ENCODE measurements at regions not wholly inside any gene's neighbourhood (a gene's known extent, or its start where the extent isn't known, plus 50 kb on each side); places are given as distances from the start of the nearest gene placed in this dataset.

DNA sequence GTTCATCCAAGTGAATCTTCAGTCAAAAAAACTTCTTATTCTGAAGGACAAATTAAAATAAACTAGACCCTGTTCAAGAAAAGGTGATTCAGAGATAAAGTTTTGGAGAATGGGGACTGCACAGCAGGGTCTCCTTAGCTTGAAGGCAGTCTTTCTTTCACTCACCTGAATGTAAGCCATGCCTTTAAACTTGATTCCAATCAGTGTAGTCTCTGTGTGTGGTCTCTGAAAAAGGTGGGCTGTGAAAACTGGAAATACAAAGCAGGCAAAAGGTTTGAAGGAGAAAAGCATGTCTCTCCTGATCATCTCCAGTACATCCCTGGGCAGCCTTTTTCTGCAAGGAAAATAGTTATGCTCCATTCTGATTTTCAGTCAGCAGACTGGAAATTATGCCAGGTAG, 188.0 kb upstream of the SASH1 start:
- no peak for TF ChIP-seq RAD21 (IDR thresholded peaks at IDR 0.05; ENCODE audit: low read depth)
- no peak for TF ChIP-seq CEBPB (IDR thresholded peaks at IDR 0.05)
- no peak for TF ChIP-seq YY1 (IDR thresholded peaks at IDR 0.05; ENCODE audit: low read depth)
- TF ChIP-seq, protein P1, sequence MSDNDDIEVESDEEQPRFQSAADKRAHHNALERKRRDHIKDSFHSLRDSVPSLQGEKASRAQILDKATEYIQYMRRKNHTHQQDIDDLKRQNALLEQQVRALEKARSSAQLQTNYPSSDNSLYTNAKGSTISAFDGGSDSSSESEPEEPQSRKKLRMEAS (IDR thresholded peaks at IDR 0.05): no peak
- no peak for TF ChIP-seq EP300 (IDR thresholded peaks at IDR 0.05; ENCODE audit: borderline replicate concordance)
- TF ChIP-seq TEAD4 (IDR thresholded peaks at IDR 0.05): no peak

DNA sequence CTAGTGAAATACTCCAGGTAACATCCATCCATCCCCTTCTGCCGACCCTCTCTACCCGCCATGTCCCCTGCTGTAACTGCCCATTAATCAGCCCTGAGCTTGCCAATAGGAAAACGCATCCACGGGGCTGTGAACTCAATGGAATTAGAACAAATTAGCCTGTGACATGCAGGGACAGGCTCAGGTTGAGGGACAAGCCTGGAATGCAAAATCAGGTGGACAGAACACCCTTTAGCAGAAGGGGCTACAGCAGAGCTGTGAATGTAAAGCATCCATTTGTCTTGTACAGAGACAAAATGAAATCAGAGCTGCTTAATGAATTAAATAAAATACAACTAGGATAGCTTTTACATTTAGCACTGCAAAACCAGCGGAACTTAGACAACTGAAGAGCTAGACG, 187.3 kb upstream of the SASH1 start:
- TF ChIP-seq CREB1 (IDR thresholded peaks at IDR 0.05; ENCODE audit: low read depth) (no peak), TCF12 (IDR thresholded peaks at IDR 0.05; ENCODE audit: low read depth) (no peak)

DNA sequence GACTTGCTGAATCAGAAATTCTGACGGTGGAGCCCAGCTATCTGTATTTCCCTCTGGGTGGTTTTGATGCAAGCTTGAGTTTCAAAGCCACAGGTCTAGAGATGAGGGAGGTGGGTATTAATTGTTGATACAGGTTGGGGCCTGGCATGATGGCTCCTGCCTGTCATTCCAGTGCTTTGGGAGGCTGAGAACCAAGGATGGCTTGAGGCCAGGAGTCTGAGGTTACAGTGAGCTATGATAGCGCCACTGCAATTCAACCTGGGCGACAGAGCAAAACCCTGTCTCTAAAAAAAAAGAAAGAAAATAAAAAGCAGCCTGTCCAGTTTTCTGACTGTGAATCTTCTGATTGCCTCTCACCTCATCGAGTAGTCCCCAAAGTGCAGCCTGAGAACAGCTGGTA, 184.8 kb upstream of the SASH1 start:
- no peak for TF ChIP-seq EP300 (IDR thresholded peaks at IDR 0.05; ENCODE audit: borderline replicate concordance)
- TF ChIP-seq CEBPB (IDR thresholded peaks at IDR 0.05): no peak
- no peak for TF ChIP-seq TEAD4 (IDR thresholded peaks at IDR 0.05)
- no peak for TF ChIP-seq ZBTB7A (IDR thresholded peaks at IDR 0.05; ENCODE audit: low read depth)
- no peak for TF ChIP-seq EGR1 (IDR thresholded peaks at IDR 0.05)
- TF ChIP-seq NFIC (IDR thresholded peaks at IDR 0.05): no peak
- TF ChIP-seq, protein P2, sequence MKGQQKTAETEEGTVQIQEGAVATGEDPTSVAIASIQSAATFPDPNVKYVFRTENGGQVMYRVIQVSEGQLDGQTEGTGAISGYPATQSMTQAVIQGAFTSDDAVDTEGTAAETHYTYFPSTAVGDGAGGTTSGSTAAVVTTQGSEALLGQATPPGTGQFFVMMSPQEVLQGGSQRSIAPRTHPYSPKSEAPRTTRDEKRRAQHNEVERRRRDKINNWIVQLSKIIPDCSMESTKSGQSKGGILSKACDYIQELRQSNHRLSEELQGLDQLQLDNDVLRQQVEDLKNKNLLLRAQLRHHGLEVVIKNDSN (IDR thresholded peaks at IDR 0.05): no peak
- TF ChIP-seq RAD21 (IDR thresholded peaks at IDR 0.05; ENCODE audit: low read depth): no peak
- TF ChIP-seq TCF12 (IDR thresholded peaks at IDR 0.05; ENCODE audit: low read depth): no peak
- TF ChIP-seq FOXM1 (IDR thresholded peaks at IDR 0.05; ENCODE audit: borderline replicate concordance, low read depth): no peak
- TF ChIP-seq, protein P1 (IDR thresholded peaks at IDR 0.05): no peak
- no peak for TF ChIP-seq YY1 (IDR thresholded peaks at IDR 0.05; ENCODE audit: low read depth)

DNA sequence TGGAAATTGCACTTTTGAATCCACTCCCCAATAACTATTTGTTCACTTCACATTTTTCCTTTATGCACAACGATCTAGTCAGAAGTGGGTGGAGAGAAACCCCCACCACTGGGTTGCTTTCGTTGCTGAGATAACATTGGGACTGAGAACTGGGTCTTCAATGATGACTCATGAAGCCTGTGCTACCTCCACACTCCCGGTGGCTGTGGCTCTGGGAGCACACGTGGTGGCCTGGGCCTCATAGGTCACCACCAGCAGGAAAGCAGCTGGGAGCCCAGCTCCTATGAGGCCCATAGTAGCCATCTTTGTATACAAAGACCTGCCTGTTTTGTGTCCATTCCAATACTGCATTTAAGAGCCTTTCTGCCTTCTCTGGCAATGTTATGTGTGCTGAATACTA, 178.0 kb upstream of the SASH1 start:
- TF ChIP-seq FOXM1 (IDR thresholded peaks at IDR 0.05; ENCODE audit: borderline replicate concordance, low read depth) (no peak), ZBTB7A (IDR thresholded peaks at IDR 0.05; ENCODE audit: low read depth) (no peak), EP300 (IDR thresholded peaks at IDR 0.05; ENCODE audit: borderline replicate concordance) (no peak), CREB1 (IDR thresholded peaks at IDR 0.05; ENCODE audit: low read depth) (no peak), RAD21 (IDR thresholded peaks at IDR 0.05; ENCODE audit: low read depth) (no peak), CEBPB (IDR thresholded peaks at IDR 0.05) (no peak), TAF1 (IDR thresholded peaks at IDR 0.05; ENCODE audit: low read depth) (no peak)
- TF ChIP-seq, protein P3, sequence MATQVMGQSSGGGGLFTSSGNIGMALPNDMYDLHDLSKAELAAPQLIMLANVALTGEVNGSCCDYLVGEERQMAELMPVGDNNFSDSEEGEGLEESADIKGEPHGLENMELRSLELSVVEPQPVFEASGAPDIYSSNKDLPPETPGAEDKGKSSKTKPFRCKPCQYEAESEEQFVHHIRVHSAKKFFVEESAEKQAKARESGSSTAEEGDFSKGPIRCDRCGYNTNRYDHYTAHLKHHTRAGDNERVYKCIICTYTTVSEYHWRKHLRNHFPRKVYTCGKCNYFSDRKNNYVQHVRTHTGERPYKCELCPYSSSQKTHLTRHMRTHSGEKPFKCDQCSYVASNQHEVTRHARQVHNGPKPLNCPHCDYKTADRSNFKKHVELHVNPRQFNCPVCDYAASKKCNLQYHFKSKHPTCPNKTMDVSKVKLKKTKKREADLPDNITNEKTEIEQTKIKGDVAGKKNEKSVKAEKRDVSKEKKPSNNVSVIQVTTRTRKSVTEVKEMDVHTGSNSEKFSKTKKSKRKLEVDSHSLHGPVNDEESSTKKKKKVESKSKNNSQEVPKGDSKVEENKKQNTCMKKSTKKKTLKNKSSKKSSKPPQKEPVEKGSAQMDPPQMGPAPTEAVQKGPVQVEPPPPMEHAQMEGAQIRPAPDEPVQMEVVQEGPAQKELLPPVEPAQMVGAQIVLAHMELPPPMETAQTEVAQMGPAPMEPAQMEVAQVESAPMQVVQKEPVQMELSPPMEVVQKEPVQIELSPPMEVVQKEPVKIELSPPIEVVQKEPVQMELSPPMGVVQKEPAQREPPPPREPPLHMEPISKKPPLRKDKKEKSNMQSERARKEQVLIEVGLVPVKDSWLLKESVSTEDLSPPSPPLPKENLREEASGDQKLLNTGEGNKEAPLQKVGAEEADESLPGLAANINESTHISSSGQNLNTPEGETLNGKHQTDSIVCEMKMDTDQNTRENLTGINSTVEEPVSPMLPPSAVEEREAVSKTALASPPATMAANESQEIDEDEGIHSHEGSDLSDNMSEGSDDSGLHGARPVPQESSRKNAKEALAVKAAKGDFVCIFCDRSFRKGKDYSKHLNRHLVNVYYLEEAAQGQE (IDR thresholded peaks at IDR 0.05; ENCODE audit: low read depth): no peak
- TF ChIP-seq, protein P2 (IDR thresholded peaks at IDR 0.05): no peak

DNA sequence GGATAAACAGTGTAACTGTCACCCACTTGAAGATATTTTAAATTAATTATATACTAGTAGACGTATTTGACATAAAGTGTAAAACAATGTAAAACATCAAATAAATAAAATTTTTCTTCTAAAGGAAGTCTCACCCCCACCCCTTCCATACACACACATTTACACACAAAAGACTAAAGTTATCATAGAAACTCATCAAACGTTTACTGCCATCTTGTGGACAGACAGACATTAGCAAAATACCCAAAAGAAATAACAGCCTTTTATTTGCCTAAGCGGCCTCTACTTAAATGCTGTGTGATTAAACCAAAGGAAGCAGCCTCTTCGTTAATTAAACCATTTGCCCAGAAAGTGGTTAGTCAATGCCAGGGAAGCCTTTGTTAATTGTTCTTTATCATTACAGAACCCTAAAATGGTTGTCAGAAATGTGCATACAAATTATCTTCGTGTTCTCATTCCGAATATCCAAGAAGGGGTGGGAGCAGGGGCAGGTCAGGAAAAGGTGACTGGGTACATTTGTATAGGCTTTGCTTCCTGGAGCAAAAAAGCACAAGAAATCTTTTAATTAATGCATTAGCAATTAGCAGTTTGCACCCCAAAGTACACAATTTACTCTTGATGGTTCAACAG, 176.2 kb upstream of the SASH1 start:
- no peak for TF ChIP-seq EGR1 (IDR thresholded peaks at IDR 0.05)
- peak; percentile 82 for TF ChIP-seq RAD21 (IDR thresholded peaks at IDR 0.05; ENCODE audit: low read depth)

DNA sequence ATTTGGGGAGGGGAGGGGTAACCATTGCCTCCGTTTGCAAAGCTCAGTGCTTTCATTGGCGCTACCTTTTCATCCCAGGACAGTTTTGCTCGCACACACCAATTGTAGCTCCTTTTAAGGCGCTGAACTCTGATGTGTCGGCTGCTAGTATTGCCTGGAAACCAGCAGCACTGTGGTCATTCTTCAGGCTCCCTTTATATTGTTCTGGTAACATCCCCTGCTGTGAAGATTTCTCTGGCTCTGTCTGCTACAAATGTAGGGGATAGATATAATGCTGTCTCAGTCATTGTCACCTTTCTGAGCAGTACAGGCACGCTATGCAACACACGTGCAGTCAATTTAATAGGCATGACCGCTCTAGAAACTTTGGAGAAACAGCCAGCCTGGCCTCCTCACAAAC, 172.9 kb upstream of the SASH1 start:
- no peak for TF ChIP-seq NFIC (IDR thresholded peaks at IDR 0.05)
- no peak for TF ChIP-seq TEAD4 (IDR thresholded peaks at IDR 0.05)
- TF ChIP-seq YY1 (IDR thresholded peaks at IDR 0.05; ENCODE audit: low read depth): no peak
- TF ChIP-seq, protein P1 (IDR thresholded peaks at IDR 0.05): no peak
- no peak for TF ChIP-seq EGR1 (IDR thresholded peaks at IDR 0.05)
- no peak for TF ChIP-seq ZBTB7A (IDR thresholded peaks at IDR 0.05; ENCODE audit: low read depth)
- no peak for TF ChIP-seq CEBPB (IDR thresholded peaks at IDR 0.05)

DNA sequence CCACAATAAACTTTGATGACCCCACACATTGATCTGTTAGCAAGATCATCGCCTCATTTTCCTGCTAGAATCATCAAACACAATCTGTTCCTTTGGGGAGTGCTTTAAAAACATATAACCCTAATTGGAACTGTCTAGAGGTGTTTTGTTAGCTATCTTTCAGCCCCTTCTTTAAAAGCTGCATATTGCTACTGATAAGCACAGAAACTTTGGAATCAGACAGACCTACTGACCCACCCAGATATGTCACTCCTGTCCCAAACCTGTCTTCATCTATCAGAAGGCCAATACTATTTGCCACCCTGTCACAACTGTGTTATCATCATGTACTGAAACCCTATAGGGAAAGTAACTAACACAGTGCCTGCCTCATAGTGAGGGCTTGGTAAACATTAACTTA, 172.4 kb upstream of the SASH1 start:
- TF ChIP-seq, protein P1 (IDR thresholded peaks at IDR 0.05): no peak
- no peak for TF ChIP-seq TAF1 (IDR thresholded peaks at IDR 0.05; ENCODE audit: low read depth)
- TF ChIP-seq TEAD4 (IDR thresholded peaks at IDR 0.05): no peak
- TF ChIP-seq ZBTB7A (IDR thresholded peaks at IDR 0.05; ENCODE audit: low read depth): no peak
- TF ChIP-seq, protein P2 (IDR thresholded peaks at IDR 0.05): no peak
- no peak for TF ChIP-seq EP300 (IDR thresholded peaks at IDR 0.05; ENCODE audit: borderline replicate concordance)
- TF ChIP-seq CEBPB (IDR thresholded peaks at IDR 0.05): no peak
- TF ChIP-seq RAD21 (IDR thresholded peaks at IDR 0.05; ENCODE audit: low read depth): no peak
- TF ChIP-seq, protein P3 (IDR thresholded peaks at IDR 0.05; ENCODE audit: low read depth): no peak
- TF ChIP-seq CREB1 (IDR thresholded peaks at IDR 0.05; ENCODE audit: low read depth): no peak
- no peak for TF ChIP-seq TCF12 (IDR thresholded peaks at IDR 0.05; ENCODE audit: low read depth)
- TF ChIP-seq EGR1 (IDR thresholded peaks at IDR 0.05): no peak
- TF ChIP-seq YY1 (IDR thresholded peaks at IDR 0.05; ENCODE audit: low read depth): no peak
- no peak for TF ChIP-seq NFIC (IDR thresholded peaks at IDR 0.05)
- no peak for TF ChIP-seq FOXM1 (IDR thresholded peaks at IDR 0.05; ENCODE audit: borderline replicate concordance, low read depth)

Data from Ishikawa (cell line).